Smooth muscle cell (in vitro differentiated cells): ENCODE measurements at regions not wholly inside any gene's neighbourhood (a gene's known extent, or its start where the extent isn't known, plus 50 kb on each side); places are given as distances from the start of the nearest gene placed in this dataset.

Experiments used
- DNase-seq: peaks from one replicate; lab custom pipeline; 2025; ENCODE audit not compliant: unreplicated experiment; lab: John Stamatoyannopoulos, UW
- H2AFZ ChIP-seq: fragments of 200-600 bp; sonication (generic); 2 replicates; pipeline ENCODE4 v1.6.0; 2016; ENCODE audit warnings: antibody characterized with exemption, low read depth, mild to moderate bottlenecking
- H3F3A ChIP-seq: fragments of 200-600 bp; sonication (generic); 2 replicates; pipeline ENCODE4 v1.6.0; 2017; ENCODE audit warnings: antibody characterized with exemption, low read depth
- H3K27ac ChIP-seq: fragments of 200-600 bp; sonication (generic); 2 replicates; pipeline ENCODE4 v1.5.1; 2016; ENCODE audit warnings: low read depth, mild to moderate bottlenecking
- H3K27me3 ChIP-seq: fragments of 200-600 bp; sonication (generic); 2 replicates; pipeline ENCODE4 v1.6.1; 2016; ENCODE audit warnings: low read depth, mild to moderate bottlenecking
- H3K36me3 ChIP-seq: fragments of 200-600 bp; sonication (generic); 2 replicates; pipeline ENCODE4 v1.5.1; 2016; ENCODE audit warnings: low read depth
- H3K4me1 ChIP-seq: fragments of 200-600 bp; sonication (generic); 2 replicates; pipeline ENCODE4 v1.5.1; 2016; ENCODE audit warnings: low read depth
- H3K4me2 ChIP-seq: fragments of 200-600 bp; sonication (generic); 2 replicates; pipeline ENCODE4 v1.6.0; 2016; ENCODE audit warnings: mild to moderate bottlenecking
- H3K4me3 ChIP-seq: fragments of 200-600 bp; sonication (generic); 2 replicates; pipeline ENCODE4 v1.5.1; 2016; ENCODE audit warnings: mild to moderate bottlenecking
- H3K79me2 ChIP-seq: fragments of 200-600 bp; sonication (generic); 2 replicates; pipeline ENCODE4 v1.6.0; 2016; ENCODE audit warnings: low read depth, mild to moderate bottlenecking
- H3K9ac ChIP-seq: fragments of 200-600 bp; sonication (generic); 2 replicates; pipeline ENCODE4 v1.6.0; 2016; ENCODE audit warnings: low read depth
- H3K9me3 ChIP-seq: fragments of 200-600 bp; sonication (generic); replicated peaks from 2 replicates; pipeline ENCODE4 v1.5.1; 2016; ENCODE audit warnings: low read depth
- H4K20me1 ChIP-seq: fragments of 200-600 bp; sonication (generic); 2 replicates; pipeline ENCODE4 v1.6.0; 2016; ENCODE audit warnings: low read depth
- CTCF ChIP-seq: fragments of 200-600 bp; sonication (generic); IDR thresholded peaks from 2 replicates; pipeline ENCODE4 v1.5.1; 2017; ENCODE audit warnings: borderline replicate concordance, mild to moderate bottlenecking, antibody characterized with exemption; ENCODE audit not compliant: insufficient read depth, poor library complexity, severe bottlenecking
- WGBS: methylation state at CpG from one replicate; pipeline ENCODE4 v1.1.7; 2016; ENCODE audit warnings: low lambda C conversion rate; 5-methylcytosine and 5-hydroxymethylcytosine counted together

- Histone ChIP-seq H3K4me2 (peak overlapping the region; percentile 41), H3K79me2 (no peaks in the 10 kb centered on the region), H3K27me3 (no peaks in the 10 kb centered on the region), H4K20me1 (no peaks in the 10 kb centered on the region), H3F3A (peaks cover 8% of the 10 kb centered on the region), H3K4me3 (no peak overlapping the region), H3K36me3 (no peaks in the 10 kb centered on the region), H2AFZ (no peak overlapping the region), H3K27ac (no peak overlapping the region), H3K9me3 (no peaks in the 10 kb centered on the region), H3K9ac (no peak overlapping the region), H3K4me1 (peaks cover 17% of the 10 kb centered on the region)
- peak; percentile 7 for TF ChIP-seq CTCF
- 62% methylated on average over 8 of the region's 8 CpGs for WGBS
- no peak for DNase-seq
Observed at GRCh38 chr6:43951756-43952675, 175.2 kb downstream of the MRPL14 start.

GRCh38 chr6:43951063-43951755 is 176.0 kb downstream of the MRPL14 start:
- Histone ChIP-seq H3K79me2 (no peaks in the 10 kb centered on the region), H2AFZ (no peak overlapping the region), H3K9me3 (no peaks in the 10 kb centered on the region), H3K9ac (no peak overlapping the region), H3K36me3 (no peaks in the 10 kb centered on the region), H4K20me1 (no peaks in the 10 kb centered on the region), H3K4me1 (peaks cover 17% of the 10 kb centered on the region), H3K4me2 (peak overlapping the region; percentile 41), H3K4me3 (no peak overlapping the region), H3K27ac (no peak overlapping the region), H3K27me3 (no peaks in the 10 kb centered on the region), H3F3A (peaks cover 8% of the 10 kb centered on the region)
- DNase-seq, result no peak
- TF ChIP-seq CTCF, result peak; percentile 54
- WGBS, result 57% methylated on average over 5 of the region's 5 CpGs

- Histone ChIP-seq H2AFZ (no peak overlapping the region), H3F3A (peaks cover 8% of the 10 kb centered on the region), H3K9me3 (no peaks in the 10 kb centered on the region), H3K9ac (no peak overlapping the region), H3K79me2 (no peaks in the 10 kb centered on the region), H3K36me3 (no peaks in the 10 kb centered on the region), H3K4me1 (peaks cover 17% of the 10 kb centered on the region), H3K4me2 (no peak overlapping the region), H3K27ac (no peak overlapping the region), H4K20me1 (no peaks in the 10 kb centered on the region), H3K27me3 (no peaks in the 10 kb centered on the region), H3K4me3 (no peak overlapping the region)
- DNase-seq, result no peak
- 97% methylated on average over 3 of the region's 3 CpGs for WGBS
- TF ChIP-seq CTCF, result no peak
Observed at GRCh38 chr6:43950731-43951062, 176.6 kb downstream of the MRPL14 start.
